Nucleus accumbens (tissue), 56 donors: ENCODE measurements at regions not wholly inside any gene's neighbourhood (a gene's known extent, or its start where the extent isn't known, plus 50 kb on each side); places are given as distances from the start of the nearest gene placed in this dataset.

Experiments used
- DNase-seq, 56 donors: peaks; one replicate each; lab custom pipeline; 2025; lab: John Stamatoyannopoulos, UW

- no peak for DNase-seq
These were observed 53.0 kb upstream of the TMEM168 start for GRCh38 chr7:112843151-112843550.
